Mesothelial cell of epicardium (in vitro differentiated cells): ENCODE measurements at regions not wholly inside any gene's neighbourhood (a gene's known extent, or its start where the extent isn't known, plus 50 kb on each side); places are given as distances from the start of the nearest gene placed in this dataset.

Source experiments
- DNase-seq, 2 experiments: peaks; one replicate each; pipeline ENCODE4 v3.0.0; 2021; ENCODE audit warnings: low spot score in 2 of 2; ENCODE audit not compliant: unreplicated experiment in 2 of 2
- H3K27ac Mint-ChIP-seq: 2 replicates; pipeline ENCODE4 v1.8.0; 2021; ENCODE audit warnings: mixed read lengths
- H3K27me3 Mint-ChIP-seq: 2 replicates; pipeline ENCODE4 v1.8.0; 2021; ENCODE audit warnings: low read depth, mixed read lengths
- H3K36me3 Mint-ChIP-seq: 2 replicates; pipeline ENCODE4 v1.8.0; 2021; ENCODE audit warnings: mixed read lengths
- H3K4me1 Mint-ChIP-seq: 2 replicates; pipeline ENCODE4 v1.8.0; 2021; ENCODE audit warnings: mixed read lengths
- H3K4me3 Mint-ChIP-seq: 2 replicates; pipeline ENCODE4 v1.8.0; 2021; ENCODE audit warnings: mild to moderate bottlenecking, moderate library complexity, mixed read lengths
- H3K9me3 Mint-ChIP-seq: 2 replicates; pipeline ENCODE4 v1.8.0; 2021; ENCODE audit warnings: mixed read lengths
- TF ChIP-seq, protein P1 (sequence below): fragments of 200-600 bp; sonication (generic); IDR thresholded peaks from one replicate; pipeline ENCODE4 v1.5.0; 2021; ENCODE audit warnings: antibody characterized with exemption; ENCODE audit not compliant: unreplicated experiment

DNA sequence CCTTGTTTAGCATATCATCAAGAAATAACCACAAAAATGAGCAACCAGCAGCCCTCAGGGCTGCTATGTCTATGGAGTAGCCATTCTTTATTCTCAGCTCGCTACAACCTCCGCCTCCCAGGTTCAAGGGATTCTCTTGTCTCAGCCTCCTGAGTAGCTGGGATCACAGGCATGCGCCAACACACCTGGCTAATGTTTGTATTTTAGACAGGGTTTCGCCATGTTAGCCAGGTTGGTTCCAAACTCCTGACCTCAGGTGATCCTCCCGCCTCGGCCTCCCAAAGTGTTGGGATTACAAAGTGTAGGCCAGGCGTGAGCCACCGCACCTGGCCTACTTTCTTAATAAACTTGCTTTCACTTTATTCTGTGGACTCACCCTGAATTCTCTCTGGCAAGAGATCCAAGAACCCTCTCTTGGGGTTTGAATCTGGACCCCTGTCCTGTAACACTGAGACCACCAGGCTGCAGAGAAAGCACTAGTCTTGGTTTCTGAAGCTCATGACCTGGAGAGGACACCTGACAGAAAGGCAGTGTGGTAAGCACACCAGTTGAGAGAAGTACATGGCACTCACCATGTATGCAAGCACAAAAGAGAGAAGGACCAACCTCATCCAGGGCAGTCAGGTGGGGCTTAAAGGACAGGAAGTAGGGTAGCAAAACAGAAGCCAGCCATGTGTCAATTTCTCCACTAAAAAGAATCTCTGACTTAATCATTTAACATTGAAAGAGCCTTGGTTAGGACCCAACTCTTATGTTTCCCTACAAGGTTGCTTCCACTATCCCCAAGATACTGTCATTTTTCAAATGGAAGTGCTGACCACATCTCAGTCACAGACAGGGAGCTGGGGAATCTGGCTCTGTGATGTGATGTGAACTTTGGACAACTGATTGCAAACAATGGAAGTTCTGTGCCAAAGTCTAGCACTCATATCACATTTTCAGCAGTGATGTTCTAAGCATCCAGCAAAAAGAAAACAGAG is 97.4 kb upstream of the DST start:
- Mint-ChIP-seq H3K4me3 (no peak overlapping the region), H3K27ac (no peak overlapping the region), H3K9me3 (no peaks in the 10 kb centered on the region), H3K27me3 (no peaks in the 10 kb centered on the region), H3K36me3 (no peaks in the 10 kb centered on the region), H3K4me1 (peaks cover 34% of the 10 kb centered on the region)
- TF ChIP-seq, protein P1, sequence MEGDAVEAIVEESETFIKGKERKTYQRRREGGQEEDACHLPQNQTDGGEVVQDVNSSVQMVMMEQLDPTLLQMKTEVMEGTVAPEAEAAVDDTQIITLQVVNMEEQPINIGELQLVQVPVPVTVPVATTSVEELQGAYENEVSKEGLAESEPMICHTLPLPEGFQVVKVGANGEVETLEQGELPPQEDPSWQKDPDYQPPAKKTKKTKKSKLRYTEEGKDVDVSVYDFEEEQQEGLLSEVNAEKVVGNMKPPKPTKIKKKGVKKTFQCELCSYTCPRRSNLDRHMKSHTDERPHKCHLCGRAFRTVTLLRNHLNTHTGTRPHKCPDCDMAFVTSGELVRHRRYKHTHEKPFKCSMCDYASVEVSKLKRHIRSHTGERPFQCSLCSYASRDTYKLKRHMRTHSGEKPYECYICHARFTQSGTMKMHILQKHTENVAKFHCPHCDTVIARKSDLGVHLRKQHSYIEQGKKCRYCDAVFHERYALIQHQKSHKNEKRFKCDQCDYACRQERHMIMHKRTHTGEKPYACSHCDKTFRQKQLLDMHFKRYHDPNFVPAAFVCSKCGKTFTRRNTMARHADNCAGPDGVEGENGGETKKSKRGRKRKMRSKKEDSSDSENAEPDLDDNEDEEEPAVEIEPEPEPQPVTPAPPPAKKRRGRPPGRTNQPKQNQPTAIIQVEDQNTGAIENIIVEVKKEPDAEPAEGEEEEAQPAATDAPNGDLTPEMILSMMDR, result no peak
- no peak for DNase-seq

DNA sequence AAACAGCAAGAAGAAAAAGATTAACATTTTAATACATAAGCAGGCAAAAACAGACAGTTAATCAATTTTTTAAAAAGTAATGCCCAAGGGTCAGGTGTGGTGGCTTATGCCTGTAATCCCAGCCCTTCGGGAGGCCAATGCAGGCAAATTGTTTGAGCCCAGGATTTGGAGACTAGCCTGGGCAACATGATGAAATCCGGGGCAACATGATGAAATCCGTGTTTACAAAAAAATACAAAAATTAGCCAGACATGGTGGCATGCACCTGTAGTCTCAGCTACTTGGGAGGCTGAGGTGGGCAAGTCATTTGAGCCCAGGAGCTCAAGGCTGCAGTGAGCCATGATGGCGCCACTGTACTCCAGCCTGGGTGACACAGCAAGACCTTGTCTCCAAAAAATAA is 94.1 kb upstream of the DST start:
- TF ChIP-seq, protein P1, result no peak
- DNase-seq, result no peak
- no peak overlapping the region for H3K27ac Mint-ChIP-seq
- no peaks in the 10 kb centered on the region for H3K27me3 Mint-ChIP-seq
- no peaks in the 10 kb centered on the region for H3K9me3 Mint-ChIP-seq
- peaks cover 22% of the 10 kb centered on the region for H3K4me1 Mint-ChIP-seq
- H3K4me3 Mint-ChIP-seq, result no peak overlapping the region
- peaks cover 2% of the 10 kb centered on the region for H3K36me3 Mint-ChIP-seq

- H3K36me3 Mint-ChIP-seq, result peaks cover 2% of the 10 kb centered on the region
- H3K4me3 Mint-ChIP-seq, result no peak overlapping the region
- peaks cover 31% of the 10 kb centered on the region for H3K4me1 Mint-ChIP-seq
- DNase-seq, result no peak
- H3K9me3 Mint-ChIP-seq, result no peaks in the 10 kb centered on the region
- TF ChIP-seq, protein P1, result no peak
- H3K27ac Mint-ChIP-seq, result no peak overlapping the region
- H3K27me3 Mint-ChIP-seq, result no peaks in the 10 kb centered on the region
Measured at GRCh38 chr6:56734335-56734734, 91.6 kb upstream of the DST start.

GRCh38 chr6:56733211-56733697 is 90.6 kb upstream of the DST start:
- Mint-ChIP-seq H3K27me3 (no peaks in the 10 kb centered on the region), H3K4me1 (peaks cover 33% of the 10 kb centered on the region), H3K4me3 (no peak overlapping the region), H3K36me3 (peaks cover 2% of the 10 kb centered on the region), H3K27ac (peak overlapping the region; percentile 52), H3K9me3 (no peaks in the 10 kb centered on the region)
- TF ChIP-seq, protein P1, result no peak
- DNase-seq, result no peak

DNA sequence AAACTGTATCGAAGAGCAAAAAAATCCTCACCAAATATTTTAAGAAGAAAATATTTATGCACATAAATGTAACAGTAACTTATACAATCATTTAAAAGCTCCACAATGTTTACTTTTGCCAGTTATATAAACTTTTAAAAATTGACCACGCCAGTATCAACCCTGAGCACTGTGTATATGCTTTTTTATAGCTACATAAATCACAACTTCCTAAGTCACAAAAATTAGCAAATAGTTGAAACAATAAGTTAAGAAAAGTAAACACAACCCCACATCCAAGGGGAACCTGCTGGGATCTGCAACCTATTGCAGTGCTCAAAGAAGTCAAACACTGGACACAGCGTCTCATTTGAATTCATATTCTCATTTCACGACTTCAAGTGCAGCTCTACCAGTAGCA is 89.8 kb upstream of the DST start:
- Mint-ChIP-seq H3K9me3 (no peaks in the 10 kb centered on the region), H3K27me3 (no peaks in the 10 kb centered on the region), H3K4me3 (no peak overlapping the region), H3K4me1 (peaks cover 37% of the 10 kb centered on the region), H3K36me3 (peaks cover 2% of the 10 kb centered on the region), H3K27ac (peak overlapping the region; percentile 56)
- TF ChIP-seq, protein P1, result no peak
- no peak for DNase-seq
